ENCODE measurements at regions not wholly inside any gene's neighbourhood (a gene's known extent, or its start where the extent isn't known, plus 50 kb on each side); places are given as distances from the start of the nearest gene placed in this dataset.
"Not testable (repeated sequence)": the region's sequence is repeated elsewhere in the genome, so short reads cannot be mapped to it uniquely, and the experiment has no call there.

DNA sequence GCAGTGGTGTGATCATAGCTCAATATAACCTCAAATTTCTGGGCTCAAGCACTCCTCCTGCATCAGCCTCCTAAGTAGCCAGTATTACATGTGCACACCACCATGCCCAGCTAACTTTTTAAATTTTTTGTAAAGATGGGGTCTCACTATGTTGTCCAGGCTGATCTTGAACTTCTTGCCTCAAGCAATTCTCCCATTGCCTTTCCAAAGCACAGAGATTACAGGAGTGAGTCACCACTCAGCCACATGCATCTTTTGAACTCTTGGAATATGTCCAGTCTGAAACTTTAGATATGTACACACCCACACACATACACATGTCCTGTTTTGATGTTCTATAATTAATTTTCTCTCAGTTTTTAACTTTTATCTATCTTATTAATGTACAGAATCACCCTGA lies 2163.5 kb upstream of the DEFB115 start:
- H3K4me3 Mint-ChIP-seq; ATAC-seq; H3K9me3 Mint-ChIP-seq; DNase-seq (ENCODE audit: low spot score in 2 of 2); H3K27ac Mint-ChIP-seq; H3K4me1 Mint-ChIP-seq; H3K36me3 Mint-ChIP-seq: not testable (repeated sequence)

GRCh38 chr20:29096695-29097094 lies 2160.8 kb upstream of the DEFB115 start:
- H3K27ac Mint-ChIP-seq; H3K36me3 Mint-ChIP-seq; H3K9me3 Mint-ChIP-seq; H3K4me3 Mint-ChIP-seq; DNase-seq (ENCODE audit: low spot score in 2 of 2); ATAC-seq; H3K4me1 Mint-ChIP-seq: not testable (repeated sequence)

DNA sequence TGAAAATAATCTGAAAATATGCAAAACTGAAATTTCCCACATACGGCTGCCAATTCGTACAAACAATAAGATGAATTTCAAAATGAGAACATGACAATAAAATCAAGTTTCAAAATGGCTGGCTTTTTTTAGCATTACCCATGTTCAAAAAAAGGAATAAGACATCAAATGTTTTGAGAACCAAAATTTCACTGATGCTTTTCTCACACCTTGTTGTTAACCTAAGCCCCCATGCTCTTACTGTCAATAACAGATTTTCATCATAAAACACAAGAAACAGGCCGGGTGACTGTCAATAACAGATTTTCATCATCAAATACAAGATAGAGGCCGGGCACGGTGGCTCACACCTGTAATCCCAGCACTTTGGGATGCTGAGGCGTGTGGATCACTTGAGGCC lies 2149.6 kb upstream of the DEFB115 start:
- not testable (repeated sequence) for H3K36me3 Mint-ChIP-seq; H3K4me3 Mint-ChIP-seq; DNase-seq (ENCODE audit: low spot score in 2 of 2); H3K27ac Mint-ChIP-seq; ATAC-seq; H3K4me1 Mint-ChIP-seq
- H3K9me3 Mint-ChIP-seq, result peaks cover 15% of the 10 kb centered on the region

- peaks cover 21% of the 10 kb centered on the region for H3K9me3 Mint-ChIP-seq
- DNase-seq (ENCODE audit: low spot score in 2 of 2), result not testable (repeated sequence)
Measured at GRCh38 chr20:29109386-29109785, 2148.1 kb upstream of the DEFB115 start.

GRCh38 chr20:29115097-29115496 lies 2142.4 kb upstream of the DEFB115 start:
- H3K36me3 Mint-ChIP-seq; H3K27ac Mint-ChIP-seq; DNase-seq (ENCODE audit: low spot score in 2 of 2); H3K4me3 Mint-ChIP-seq; H3K4me1 Mint-ChIP-seq; ATAC-seq: not testable (repeated sequence)
- peaks cover 32% of the 10 kb centered on the region for H3K9me3 Mint-ChIP-seq

More at GRCh38 chr20:29109386-29109785, 2148.1 kb upstream of the DEFB115 start:
- not testable (repeated sequence) for H3K4me3 Mint-ChIP-seq, H3K4me1 Mint-ChIP-seq, H3K36me3 Mint-ChIP-seq, ATAC-seq, H3K27ac Mint-ChIP-seq

DNA sequence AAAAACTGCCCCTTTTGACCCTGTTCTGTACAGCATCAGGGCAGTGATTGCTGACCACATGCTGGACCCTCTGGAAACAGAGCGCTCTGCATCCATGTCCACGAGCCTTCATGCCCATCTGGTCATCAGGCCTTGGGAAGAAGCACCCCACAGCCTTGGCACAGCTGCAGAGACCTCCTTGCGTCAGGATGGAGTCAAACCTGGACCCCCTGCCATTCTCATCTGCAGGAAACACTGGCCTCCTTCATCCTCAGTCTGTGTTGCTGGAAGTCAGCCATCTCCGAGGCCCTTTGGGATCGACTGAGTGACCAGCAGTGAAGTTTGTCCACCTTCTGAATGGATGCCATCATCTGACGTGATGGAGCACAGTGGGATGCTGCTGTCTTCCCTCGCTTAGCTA lies 2138.3 kb upstream of the DEFB115 start:
- Mint-ChIP-seq H3K4me3 (no peak overlapping the region), H3K9me3 (peaks cover 33% of the 10 kb centered on the region), H3K27ac (no peak overlapping the region), H3K4me1 (no peaks in the 10 kb centered on the region), H3K36me3 (no peaks in the 10 kb centered on the region)
- ATAC-seq, result no peak
- no peak for DNase-seq (ENCODE audit: low spot score in 2 of 2)

- H3K36me3 Mint-ChIP-seq; DNase-seq (ENCODE audit: low spot score in 2 of 2); H3K4me1 Mint-ChIP-seq; H3K4me3 Mint-ChIP-seq; H3K27ac Mint-ChIP-seq; ATAC-seq: not testable (repeated sequence)
- H3K9me3 Mint-ChIP-seq, result peaks cover 29% of the 10 kb centered on the region
Measured at GRCh38 chr20:29119684-29120083, 2137.8 kb upstream of the DEFB115 start.

DNA sequence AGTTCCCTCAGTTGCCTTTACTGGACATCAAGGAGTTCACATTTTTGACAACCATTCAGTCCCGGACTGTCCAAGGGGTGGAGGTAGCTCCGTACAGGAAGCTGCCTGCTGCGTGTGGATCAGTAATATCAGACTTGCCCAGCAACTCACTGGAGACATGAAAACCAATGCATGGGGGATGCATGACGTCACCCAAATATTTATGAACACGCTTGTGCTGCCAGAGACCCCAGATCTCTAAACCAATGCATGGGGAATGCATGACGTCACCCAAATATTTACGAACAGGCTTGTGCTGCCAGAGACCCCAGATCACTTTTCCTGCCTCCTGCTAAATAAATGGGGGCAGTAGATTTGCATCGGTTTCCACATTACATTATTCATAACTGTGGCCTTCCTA lies 2137.4 kb upstream of the DEFB115 start:
- H3K27ac Mint-ChIP-seq; H3K4me1 Mint-ChIP-seq; H3K36me3 Mint-ChIP-seq; H3K4me3 Mint-ChIP-seq; ATAC-seq; DNase-seq (ENCODE audit: low spot score in 2 of 2): not testable (repeated sequence)
- H3K9me3 Mint-ChIP-seq, result peaks cover 29% of the 10 kb centered on the region

DNA sequence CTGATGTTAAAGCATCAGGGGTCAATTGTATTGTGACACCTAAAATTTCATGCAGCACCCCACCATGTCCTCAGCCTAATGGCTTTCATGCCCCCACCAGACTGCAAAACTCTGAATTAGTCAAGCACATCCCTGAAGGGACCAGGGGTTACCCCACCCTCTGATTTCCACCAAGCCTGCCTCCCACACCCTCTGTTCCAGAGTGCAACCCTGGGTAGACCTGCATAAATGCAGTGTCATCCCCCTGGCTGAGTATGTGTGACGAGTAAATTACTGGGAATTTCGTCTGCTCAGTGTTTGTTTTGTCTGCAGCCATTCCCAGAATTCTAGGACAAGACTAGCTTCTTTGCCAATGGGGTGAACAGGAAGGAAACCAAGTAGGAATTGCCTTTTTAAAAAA lies 2136.9 kb upstream of the DEFB115 start:
- not testable (repeated sequence) for H3K27ac Mint-ChIP-seq; H3K4me1 Mint-ChIP-seq; H3K36me3 Mint-ChIP-seq; DNase-seq (ENCODE audit: low spot score in 2 of 2); H3K4me3 Mint-ChIP-seq
- H3K9me3 Mint-ChIP-seq, result peaks cover 25% of the 10 kb centered on the region
- ATAC-seq, result peak; percentile 42

DNA sequence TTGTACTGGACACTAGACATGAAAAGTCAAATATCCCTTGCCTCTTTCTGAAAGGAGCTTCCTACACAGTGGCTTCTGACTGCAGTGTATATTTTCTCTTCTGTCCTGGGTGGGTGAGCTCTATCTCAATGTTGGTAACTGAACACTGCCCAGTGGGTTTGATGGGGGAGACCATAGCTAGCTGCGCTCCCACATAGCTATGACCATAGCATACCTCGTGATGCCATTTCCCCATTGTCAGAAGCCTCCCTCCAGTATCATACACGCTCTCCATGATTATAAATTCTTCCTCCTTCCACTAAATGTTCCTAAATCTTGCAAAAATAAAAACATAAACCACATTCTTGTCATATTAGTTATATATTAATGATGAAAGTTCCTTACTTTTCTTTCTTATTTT lies 2134.7 kb upstream of the DEFB115 start:
- H3K9me3 Mint-ChIP-seq, result peaks cover 17% of the 10 kb centered on the region
- not testable (repeated sequence) for H3K27ac Mint-ChIP-seq; H3K4me1 Mint-ChIP-seq; H3K36me3 Mint-ChIP-seq; H3K4me3 Mint-ChIP-seq; DNase-seq (ENCODE audit: low spot score in 2 of 2)
- ATAC-seq, result peak; percentile 55

- H3K4me1 Mint-ChIP-seq, result no peaks in the 10 kb centered on the region
- no peak overlapping the region for H3K27ac Mint-ChIP-seq
- H3K9me3 Mint-ChIP-seq, result peaks cover 15% of the 10 kb centered on the region
- no peak overlapping the region for H3K4me3 Mint-ChIP-seq
- DNase-seq (ENCODE audit: low spot score in 2 of 2) (no peak), ATAC-seq (no peak)
- no peaks in the 10 kb centered on the region for H3K36me3 Mint-ChIP-seq
Measured at GRCh38 chr20:29123861-29124260, 2133.6 kb upstream of the DEFB115 start.
